GM12878 (cell line): ENCODE measurements at regions not wholly inside any gene's neighbourhood (a gene's known extent, or its start where the extent isn't known, plus 50 kb on each side); places are given as distances from the start of the nearest gene placed in this dataset.

Source experiments
- ATAC-seq: fragments of 200-7000 bp; cut with Tn5 transposase; 3 replicates; pipeline ENCODE4 v1.9.1; 2020; ENCODE audit warnings: mild to moderate bottlenecking, moderate library complexity
- BruUV-seq: library from RNA; stranded (reverse); fragments of 400-500 nt; replicated peaks from 2 replicates; lab custom pipeline; 2021; lab: Mats Ljungman, UMichigan
- CTCF ChIA-PET: fragments of 300-600 bp; sonication (Branson Sonifier 250); formaldehyde crosslinking; extraction: SDS; loops from one replicate; lab custom pipeline; 2021; ENCODE audit warnings: inconsistent platforms; lab: Yijun Ruan, JAX
- POLR2A ChIA-PET: fragments of 350-600 bp; formaldehyde crosslinking; extraction: SDS; loops from one replicate; lab custom pipeline; 2021; ENCODE audit warnings: inconsistent platforms; lab: Charles Lee
- RAD21 ChIA-PET: fragments of 300-600 bp; sonication (Branson Sonifier 250); formaldehyde crosslinking; loops from one replicate; lab custom pipeline; 2023; ENCODE audit warnings: antibody characterized with exemption; ENCODE audit not compliant: unreplicated experiment; lab: Charles Lee
- SMC1A ChIA-PET: fragments of 300-600 bp; sonication (Branson Sonifier 250); formaldehyde crosslinking; loops from one replicate; lab custom pipeline; 2023; ENCODE audit not compliant: unreplicated experiment, uncharacterized antibody; lab: Charles Lee
- DNase-seq: peaks from one replicate; pipeline ENCODE4 v3.0.0-alpha.2; 2011; ENCODE audit warnings: low read depth, low spot score
- FAIRE-seq: peaks from 3 replicates; lab custom pipeline; 2011; peaks lifted over from hg19 to GRCh38; lab: Jason Lieb, UNC
- H2AFZ ChIP-seq: 2 replicates; pipeline ENCODE4 v1.6.0; 2011; ENCODE audit warnings: low read depth, low read length, control low read depth; ENCODE audit not compliant: control insufficient read depth
- H3K27ac ChIP-seq: 2 replicates; pipeline ENCODE4 v1.5.1; 2011; ENCODE audit warnings: control low read depth; ENCODE audit not compliant: control insufficient read depth, insufficient read depth
- H3K27me3 ChIP-seq, 2 experiments: replicated peaks in 1 of 2; 2 replicates each; pipeline versions ENCODE4 v1.6.0 to v1.6.1; 2011; ENCODE audit warnings: low read length in 1 of 2; ENCODE audit not compliant: control insufficient read depth in 2 of 2, insufficient read depth in 2 of 2
- H3K36me3 ChIP-seq, 2 experiments: 2 replicates each; pipeline ENCODE4 v1.5.1; 2011; ENCODE audit warnings: low read length in 1 of 2; ENCODE audit not compliant: control insufficient read depth in 2 of 2, insufficient read depth in 2 of 2
- H3K4me1 ChIP-seq: 2 replicates; pipeline ENCODE4 v1.6.1; 2011; ENCODE audit warnings: mild to moderate bottlenecking, low read length, moderate library complexity, mixed read lengths; ENCODE audit not compliant: control insufficient read depth, insufficient read depth
- H3K4me2 ChIP-seq: 2 replicates; pipeline ENCODE4 v1.6.0; 2011; ENCODE audit warnings: control low read depth; ENCODE audit not compliant: control insufficient read depth, insufficient read depth
- H3K4me3 ChIP-seq: fragments of 200-600 bp; sonication (generic); 2 replicates; pipeline ENCODE4 v1.5.1; 2016
- H3K79me2 ChIP-seq: 2 replicates; pipeline ENCODE4 v1.6.0; 2011; ENCODE audit warnings: low read length; ENCODE audit not compliant: control insufficient read depth, insufficient read depth
- H3K9ac ChIP-seq: 2 replicates; pipeline ENCODE4 v1.8.0; 2011; ENCODE audit warnings: low read length, control low read depth, mixed read lengths; ENCODE audit not compliant: control insufficient read depth, insufficient read depth
- H3K9me3 ChIP-seq: replicated peaks from 3 replicates; pipeline ENCODE4 v1.5.1; 2011; ENCODE audit warnings: mild to moderate bottlenecking, low read length; ENCODE audit not compliant: control insufficient read depth, insufficient read depth
- H4K20me1 ChIP-seq: 2 replicates; pipeline ENCODE4 v1.6.0; 2011; ENCODE audit not compliant: control insufficient read depth, insufficient read depth
- BACH1 ChIP-seq: fragments of 450-650 bp; IDR thresholded peaks from 2 replicates; pipeline ENCODE4 v1.6.1; 2017; ENCODE audit warnings: mild to moderate bottlenecking, borderline replicate concordance
- SUZ12 ChIP-seq: fragments of 200-600 bp; sonication (generic); IDR thresholded peaks from one replicate; pipeline ENCODE4 v1.6.1; 2018; ENCODE audit warnings: antibody characterized with exemption, mild to moderate bottlenecking; ENCODE audit not compliant: unreplicated experiment
- TCF3 ChIP-seq: IDR thresholded peaks from 2 replicates; pipeline ENCODE4 v1.6.1; 2012; ENCODE audit warnings: low read depth, mild to moderate bottlenecking, low read length, borderline replicate concordance; ENCODE audit not compliant: insufficient read depth
- TCF7 ChIP-seq: IDR thresholded peaks from 2 replicates; pipeline ENCODE4 v1.6.1; 2014; ENCODE audit warnings: antibody characterized with exemption, borderline replicate concordance
- WGBS: methylation state at CpG from one replicate; pipeline ENCODE4 v1.1.6; 2016; ENCODE audit warnings: low lambda C conversion rate; ENCODE audit not compliant: insufficient replicate concordance, insufficient coverage; ENCODE audit errors: missing lambda C conversion rate; 5-methylcytosine and 5-hydroxymethylcytosine counted together
- in situ Hi-C: fragments of 300-500 bp; cut with MboI; formaldehyde crosslinking; loops from 9 replicates; pipeline ENCODE4 v1.14.3; 2018; ENCODE audit warnings: mixed read lengths
- intact Hi-C: fragments of 100-400 bp; cut with micrococcal nuclease; formaldehyde crosslinking; loops from one replicate; pipeline ENCODE4 v1.14.2; 2022; ENCODE audit not compliant: unreplicated experiment
- TF ChIP-seq, protein P1 (sequence below): fragments of 450-650 bp; IDR thresholded peaks from 2 replicates; pipeline ENCODE4 v1.6.1; 2016; ENCODE audit warnings: mild to moderate bottlenecking
- TF ChIP-seq, protein P2 (sequence below): IDR thresholded peaks from 2 replicates; pipeline ENCODE4 v1.6.1; 2012; ENCODE audit warnings: low read depth, low read length, improper control_type of control experiment

GRCh38 chr9:103881419-103881818 is 212.7 kb upstream of the SMC2 start:
- Histone ChIP-seq H3K27ac (no peak overlapping the region), H3K4me2 (no peak overlapping the region), H3K9ac (no peak overlapping the region), H3K4me1 (no peaks in the 10 kb centered on the region), H3K27me3 (no peaks in the 10 kb centered on the region), H3K4me3 (no peak overlapping the region), H3K36me3 (no peaks in the 10 kb centered on the region), H2AFZ (no peak overlapping the region), H3K79me2 (no peaks in the 10 kb centered on the region), H4K20me1 (no peaks in the 10 kb centered on the region), H3K9me3 (no peaks in the 10 kb centered on the region)
- intact Hi-C loops (no loop called here), in situ Hi-C loops (no loop called here)
- ChIA-PET RAD21 (no interaction called here), SMC1A (no interaction called here), CTCF (no interaction called here), POLR2A (no interaction called here)
- WGBS: 56% methylated on average over 2 of the region's 2 CpGs
- DNase-seq: no peak
- BruUV-seq: no TSS peak
- TF ChIP-seq SUZ12: no peak
- TF ChIP-seq, protein P1, sequence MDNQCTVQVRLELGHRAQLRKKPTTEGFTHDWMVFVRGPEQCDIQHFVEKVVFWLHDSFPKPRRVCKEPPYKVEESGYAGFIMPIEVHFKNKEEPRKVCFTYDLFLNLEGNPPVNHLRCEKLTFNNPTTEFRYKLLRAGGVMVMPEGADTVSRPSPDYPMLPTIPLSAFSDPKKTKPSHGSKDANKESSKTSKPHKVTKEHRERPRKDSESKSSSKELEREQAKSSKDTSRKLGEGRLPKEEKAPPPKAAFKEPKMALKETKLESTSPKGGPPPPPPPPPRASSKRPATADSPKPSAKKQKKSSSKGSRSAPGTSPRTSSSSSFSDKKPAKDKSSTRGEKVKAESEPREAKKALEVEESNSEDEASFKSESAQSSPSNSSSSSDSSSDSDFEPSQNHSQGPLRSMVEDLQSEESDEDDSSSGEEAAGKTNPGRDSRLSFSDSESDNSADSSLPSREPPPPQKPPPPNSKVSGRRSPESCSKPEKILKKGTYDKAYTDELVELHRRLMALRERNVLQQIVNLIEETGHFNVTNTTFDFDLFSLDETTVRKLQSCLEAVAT: no peak
- no peak for TF ChIP-seq TCF7
- TF ChIP-seq, protein P2, sequence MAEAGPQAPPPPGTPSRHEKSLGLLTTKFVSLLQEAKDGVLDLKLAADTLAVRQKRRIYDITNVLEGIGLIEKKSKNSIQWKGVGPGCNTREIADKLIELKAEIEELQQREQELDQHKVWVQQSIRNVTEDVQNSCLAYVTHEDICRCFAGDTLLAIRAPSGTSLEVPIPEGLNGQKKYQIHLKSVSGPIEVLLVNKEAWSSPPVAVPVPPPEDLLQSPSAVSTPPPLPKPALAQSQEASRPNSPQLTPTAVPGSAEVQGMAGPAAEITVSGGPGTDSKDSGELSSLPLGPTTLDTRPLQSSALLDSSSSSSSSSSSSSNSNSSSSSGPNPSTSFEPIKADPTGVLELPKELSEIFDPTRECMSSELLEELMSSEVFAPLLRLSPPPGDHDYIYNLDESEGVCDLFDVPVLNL: no peak
- TF ChIP-seq TCF3: no peak
- ATAC-seq: no peak
- no peak for FAIRE-seq

DNA sequence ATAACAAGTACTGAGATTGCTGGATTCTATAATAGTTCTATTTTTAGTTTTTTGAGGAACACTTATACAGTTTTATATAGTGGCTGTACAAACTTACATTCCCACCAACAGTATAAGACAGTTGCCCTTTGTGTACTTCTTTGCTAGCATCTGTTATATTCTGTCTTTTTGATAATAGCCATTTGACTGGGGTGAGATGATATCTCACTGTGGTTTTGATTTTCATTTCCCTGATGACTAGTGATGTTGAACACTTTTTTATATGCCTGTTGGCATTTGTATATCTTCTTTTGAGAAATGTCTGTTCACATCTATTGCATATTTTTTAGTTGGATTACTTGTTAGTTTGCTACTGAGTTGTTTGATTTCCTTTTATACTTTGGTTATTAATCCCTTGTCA is 204.1 kb upstream of the SMC2 start:
- H3K27ac ChIP-seq: no peak overlapping the region
- H3K4me2 ChIP-seq: no peak overlapping the region
- intact Hi-C loops: no loop called here
- no peaks in the 10 kb centered on the region for H3K79me2 ChIP-seq
- RAD21 ChIA-PET: no interaction called here
- H3K9ac ChIP-seq: no peak overlapping the region
- TF ChIP-seq BACH1: no peak
- H3K4me1 ChIP-seq: no peaks in the 10 kb centered on the region
- H2AFZ ChIP-seq: no peak overlapping the region
- BruUV-seq: no TSS peak
- in situ Hi-C loops: no loop called here
- no peak overlapping the region for H3K4me3 ChIP-seq
- H3K9me3 ChIP-seq: no peaks in the 10 kb centered on the region
- DNase-seq: no peak
- CTCF ChIA-PET: no interaction called here
- H3K36me3 ChIP-seq: no peaks in the 10 kb centered on the region
- H3K27me3 ChIP-seq: no peaks in the 10 kb centered on the region
- no peak for ATAC-seq
- no peak for FAIRE-seq
- SMC1A ChIA-PET: no interaction called here
- POLR2A ChIA-PET: no interaction called here
- H4K20me1 ChIP-seq: no peaks in the 10 kb centered on the region
